Fibroblast of lung (primary cell): ENCODE measurements at regions not wholly inside any gene's neighbourhood (a gene's known extent, or its start where the extent isn't known, plus 50 kb on each side); places are given as distances from the start of the nearest gene placed in this dataset.

Source experiments
- DNase-seq, 2 donors: peaks; one replicate each; pipeline versions ENCODE4 v3.0.0 to v3.0.0-alpha.2; 2010; ENCODE audit warnings: low read depth in 2 of 2
- H2AFZ ChIP-seq: 2 replicates; pipeline ENCODE4 v1.5.1; 2012; ENCODE audit warnings: low read length, control low read depth, inconsistent platforms
- H3K27ac ChIP-seq: 2 replicates; pipeline ENCODE4 v1.5.1; 2011; ENCODE audit warnings: low read length, control low read depth; ENCODE audit not compliant: insufficient read depth
- H3K27me3 ChIP-seq: 2 replicates; pipeline ENCODE4 v1.5.1; 2011; ENCODE audit warnings: mild to moderate bottlenecking, low read length; ENCODE audit not compliant: control insufficient read depth, insufficient read depth
- H3K36me3 ChIP-seq: 2 replicates; pipeline ENCODE4 v1.5.1; 2011; ENCODE audit warnings: low read length; ENCODE audit not compliant: control insufficient read depth, insufficient read depth
- H3K4me1 ChIP-seq: 2 replicates; pipeline ENCODE4 v1.5.1; 2011; ENCODE audit warnings: low read length; ENCODE audit not compliant: control insufficient read depth, insufficient read depth; ENCODE audit errors: extremely low read depth
- H3K4me2 ChIP-seq: 2 replicates; pipeline ENCODE4 v1.5.1; 2011; ENCODE audit warnings: low read length, control low read depth; ENCODE audit not compliant: insufficient read depth; ENCODE audit errors: extremely low read depth
- H3K4me3 ChIP-seq, 4 experiments: fragments of 200-600 bp in 1 of 4; sonication (generic) in 1 of 4; replicated peaks in 1 of 4; 2 replicates each; pipeline ENCODE4 v1.5.1; 2011 to 2016; ENCODE audit warnings: low read length in 4 of 4, low read depth in 3 of 4, mild to moderate bottlenecking in 3 of 4, control low read depth in 2 of 4, inconsistent platforms in 1 of 4, mixed read lengths in 1 of 4; ENCODE audit not compliant: insufficient read depth in 1 of 4; ENCODE audit errors: control extremely low read depth in 1 of 4
- H3K79me2 ChIP-seq: 2 replicates; pipeline ENCODE4 v1.5.1; 2012; ENCODE audit warnings: mild to moderate bottlenecking, low read length, inconsistent platforms; ENCODE audit not compliant: control insufficient read depth, insufficient read depth
- H3K9ac ChIP-seq: 2 replicates; pipeline ENCODE4 v1.5.1; 2011; ENCODE audit warnings: mild to moderate bottlenecking, low read length, control low read depth; ENCODE audit not compliant: insufficient read depth
- H3K9me3 ChIP-seq: 2 replicates; pipeline ENCODE4 v1.5.1; 2012; ENCODE audit warnings: low read depth, low read length; ENCODE audit not compliant: control insufficient read depth, insufficient read depth
- H4K20me1 ChIP-seq: 2 replicates; pipeline ENCODE4 v1.5.1; 2011; ENCODE audit warnings: low read length; ENCODE audit not compliant: control insufficient read depth, insufficient read depth; ENCODE audit errors: extremely low read depth
- EZH2 ChIP-seq: IDR thresholded peaks from 2 replicates; pipeline ENCODE4 v1.5.1; 2012; ENCODE audit warnings: low read length, control low read depth, mild to moderate bottlenecking; ENCODE audit errors: missing control alignments
- TF ChIP-seq, protein P1 (sequence below), 2 donors: IDR thresholded peaks in 1 of 2; conservative IDR thresholded peaks in 1 of 2; 1 replicate in 1 of 2; 2 replicates in 1 of 2; pipeline ENCODE4 v1.5.1; 2011 to 2012; ENCODE audit warnings: low read length in 2 of 2, control low read depth in 1 of 2, inconsistent platforms in 1 of 2, low read depth in 1 of 2, mild to moderate bottlenecking in 1 of 2

- H3K27me3 ChIP-seq, result no peaks in the 10 kb centered on the region
- H3K4me2 ChIP-seq, result peak overlapping the region; percentile 30
- H3K9me3 ChIP-seq, result no peaks in the 10 kb centered on the region
- peak overlapping the region; percentile 10 for H3K27ac ChIP-seq
- TF ChIP-seq EZH2, result no peak
- TF ChIP-seq, protein P1, sequence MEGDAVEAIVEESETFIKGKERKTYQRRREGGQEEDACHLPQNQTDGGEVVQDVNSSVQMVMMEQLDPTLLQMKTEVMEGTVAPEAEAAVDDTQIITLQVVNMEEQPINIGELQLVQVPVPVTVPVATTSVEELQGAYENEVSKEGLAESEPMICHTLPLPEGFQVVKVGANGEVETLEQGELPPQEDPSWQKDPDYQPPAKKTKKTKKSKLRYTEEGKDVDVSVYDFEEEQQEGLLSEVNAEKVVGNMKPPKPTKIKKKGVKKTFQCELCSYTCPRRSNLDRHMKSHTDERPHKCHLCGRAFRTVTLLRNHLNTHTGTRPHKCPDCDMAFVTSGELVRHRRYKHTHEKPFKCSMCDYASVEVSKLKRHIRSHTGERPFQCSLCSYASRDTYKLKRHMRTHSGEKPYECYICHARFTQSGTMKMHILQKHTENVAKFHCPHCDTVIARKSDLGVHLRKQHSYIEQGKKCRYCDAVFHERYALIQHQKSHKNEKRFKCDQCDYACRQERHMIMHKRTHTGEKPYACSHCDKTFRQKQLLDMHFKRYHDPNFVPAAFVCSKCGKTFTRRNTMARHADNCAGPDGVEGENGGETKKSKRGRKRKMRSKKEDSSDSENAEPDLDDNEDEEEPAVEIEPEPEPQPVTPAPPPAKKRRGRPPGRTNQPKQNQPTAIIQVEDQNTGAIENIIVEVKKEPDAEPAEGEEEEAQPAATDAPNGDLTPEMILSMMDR (conservative IDR thresholded peaks at IDR 0.05 in 1 of 2, IDR thresholded peaks at IDR 0.05 in 1 of 2; ENCODE audit: low read depth in 1 of 2, low read length in 2 of 2), result no peak
- H3K9ac ChIP-seq, result no peak overlapping the region
- DNase-seq, result peak; percentile 8 to 94
- peaks cover 13% of the 10 kb centered on the region for H3K4me1 ChIP-seq
- H3K36me3 ChIP-seq, result no peaks in the 10 kb centered on the region
- H4K20me1 ChIP-seq, result no peaks in the 10 kb centered on the region
- no peak overlapping the region for H2AFZ ChIP-seq
- no peaks in the 10 kb centered on the region for H3K79me2 ChIP-seq
- no peak overlapping the region for H3K4me3 ChIP-seq
These were observed 273.1 kb downstream of the TSN start for GRCh38 chr2:122028371-122029100.

DNA sequence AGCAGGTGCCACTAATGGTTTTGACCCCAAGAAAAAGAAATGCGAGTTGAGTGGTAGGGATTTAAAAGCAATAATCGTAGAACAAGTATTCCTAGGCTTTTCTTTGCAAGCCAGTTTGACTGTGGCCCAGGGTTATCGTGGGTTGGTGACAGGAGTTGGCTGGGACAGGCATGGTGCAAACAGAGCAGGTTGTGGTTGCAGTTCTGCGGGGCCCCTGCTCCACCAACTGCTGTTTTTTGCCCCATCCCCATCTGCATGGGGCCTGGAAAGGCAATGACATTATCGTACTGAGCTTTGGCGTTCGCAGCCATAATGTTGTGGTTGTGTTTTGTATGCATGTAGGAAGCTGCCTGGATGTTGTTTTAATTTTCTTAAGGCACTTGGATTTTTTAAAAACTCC lies 274.0 kb downstream of the TSN start:
- Histone ChIP-seq H3K9ac (no peak overlapping the region), H4K20me1 (no peaks in the 10 kb centered on the region), H3K4me2 (no peak overlapping the region), H3K27me3 (no peaks in the 10 kb centered on the region), H3K36me3 (no peaks in the 10 kb centered on the region), H2AFZ (no peak overlapping the region), H3K9me3 (no peaks in the 10 kb centered on the region), H3K79me2 (no peaks in the 10 kb centered on the region), H3K27ac (no peak overlapping the region), H3K4me3 (no peak overlapping the region), H3K4me1 (peaks cover 13% of the 10 kb centered on the region)
- no peak for TF ChIP-seq EZH2
- TF ChIP-seq, protein P1 (conservative IDR thresholded peaks at IDR 0.05 in 1 of 2, IDR thresholded peaks at IDR 0.05 in 1 of 2; ENCODE audit: low read depth in 1 of 2, low read length in 2 of 2), result no peak
- DNase-seq, result no peak

DNA sequence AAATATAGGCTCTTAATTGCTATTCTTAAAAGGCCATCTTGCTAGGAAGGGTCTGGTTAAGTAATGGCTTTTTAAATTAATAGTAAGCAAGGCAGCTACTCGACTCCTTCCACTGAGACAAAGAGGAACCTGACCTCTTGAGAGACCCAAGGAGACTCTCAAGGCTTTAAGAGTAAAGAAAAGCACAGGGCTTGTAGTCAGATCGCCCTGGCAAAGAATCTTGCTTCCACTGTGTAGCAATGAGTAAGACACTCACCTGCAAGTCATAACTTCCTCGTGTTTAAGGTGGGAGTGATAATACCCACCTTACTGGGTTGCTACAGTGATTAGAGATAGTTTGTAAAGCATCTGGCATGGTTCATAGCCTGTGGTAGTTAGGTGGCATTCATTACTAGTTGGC lies 274.5 kb downstream of the TSN start:
- no peak for DNase-seq
- Histone ChIP-seq H3K27me3 (no peaks in the 10 kb centered on the region), H3K4me2 (no peak overlapping the region), H3K27ac (no peak overlapping the region), H3K4me3 (no peak overlapping the region), H3K9me3 (no peaks in the 10 kb centered on the region), H4K20me1 (no peaks in the 10 kb centered on the region), H3K4me1 (peaks cover 13% of the 10 kb centered on the region), H3K36me3 (no peaks in the 10 kb centered on the region), H3K9ac (no peak overlapping the region), H3K79me2 (no peaks in the 10 kb centered on the region), H2AFZ (no peak overlapping the region)
- TF ChIP-seq EZH2, result no peak
- TF ChIP-seq, protein P1 (conservative IDR thresholded peaks at IDR 0.05 in 1 of 2, IDR thresholded peaks at IDR 0.05 in 1 of 2; ENCODE audit: low read depth in 1 of 2, low read length in 2 of 2), result no peak
